Endodermal cell (in vitro differentiated cells): ENCODE measurements at regions not wholly inside any gene's neighbourhood (a gene's known extent, or its start where the extent isn't known, plus 50 kb on each side); places are given as distances from the start of the nearest gene placed in this dataset.

Experiments used
- DNase-seq: peaks from one replicate; pipeline ENCODE4 v3.0.0-alpha.2; 2017
- H3K27ac ChIP-seq: 2 replicates; pipeline ENCODE4 v1.5.1; 2013; ENCODE audit warnings: mild to moderate bottlenecking, low read depth, low read length, moderate library complexity
- H3K27me3 ChIP-seq: 2 replicates; pipeline ENCODE4 v1.6.1; 2013; ENCODE audit warnings: mild to moderate bottlenecking, low read length, moderate library complexity; ENCODE audit not compliant: insufficient read depth, control insufficient read depth, poor library complexity, severe bottlenecking
- H3K36me3 ChIP-seq: 2 replicates; pipeline ENCODE4 v1.7.0; 2013; ENCODE audit warnings: mild to moderate bottlenecking, low read length, moderate library complexity; ENCODE audit not compliant: control insufficient read depth, insufficient read depth
- H3K4me1 ChIP-seq: one replicate; pipeline ENCODE4 v1.7.0; 2013; ENCODE audit warnings: low read length; ENCODE audit not compliant: control insufficient read depth, insufficient read depth
- H3K4me3 ChIP-seq: 2 replicates; pipeline ENCODE4 v1.5.1; 2013; ENCODE audit warnings: mild to moderate bottlenecking, low read length, moderate library complexity
- H3K9ac ChIP-seq: 2 replicates; pipeline ENCODE4 v1.6.1; 2013; ENCODE audit warnings: mild to moderate bottlenecking, low read length, moderate library complexity; ENCODE audit not compliant: poor library complexity, severe bottlenecking; ENCODE audit errors: extremely low read depth
- H3K9me3 ChIP-seq: 2 replicates; pipeline ENCODE4 v1.6.1; 2013; ENCODE audit warnings: mild to moderate bottlenecking, low read length, moderate library complexity; ENCODE audit not compliant: control insufficient read depth
- H3K27ac Mint-ChIP-seq: 2 replicates; pipeline ENCODE4 v1.8.0; 2020; ENCODE audit warnings: mixed read lengths
- H3K27me3 Mint-ChIP-seq: 2 replicates; pipeline ENCODE4 v1.8.0; 2021; ENCODE audit warnings: mild to moderate bottlenecking, mixed read lengths; ENCODE audit not compliant: insufficient read depth
- H3K36me3 Mint-ChIP-seq: 2 replicates; pipeline ENCODE4 v1.8.0; 2020; ENCODE audit warnings: low read depth, mixed read lengths
- H3K4me1 Mint-ChIP-seq: 2 replicates; pipeline ENCODE4 v1.8.0; 2020; ENCODE audit warnings: mixed read lengths
- H3K4me3 Mint-ChIP-seq: 2 replicates; pipeline ENCODE4 v1.8.0; 2020; ENCODE audit warnings: mild to moderate bottlenecking, moderate library complexity, mixed read lengths
- H3K9me3 Mint-ChIP-seq: 2 replicates; pipeline ENCODE4 v1.8.0; 2020; ENCODE audit warnings: mild to moderate bottlenecking, mixed read lengths
- WGBS, 2 experiments: methylation state at CpG; one replicate each; pipeline versions ENCODE4 v1.1.5 to v1.1.7; 2013; ENCODE audit warnings: missing lambda C conversion rate in 2 of 2, mixed read lengths in 1 of 2; ENCODE audit not compliant: insufficient coverage in 1 of 2, insufficient read length in 1 of 2; 5-methylcytosine and 5-hydroxymethylcytosine counted together
- TF ChIP-seq, protein P1 (sequence below): fragments of 200-600 bp; sonication (generic); conservative IDR thresholded peaks from 2 replicates; pipeline ENCODE4 v1.5.0; 2021; ENCODE audit warnings: antibody characterized with exemption, mild to moderate bottlenecking

DNA sequence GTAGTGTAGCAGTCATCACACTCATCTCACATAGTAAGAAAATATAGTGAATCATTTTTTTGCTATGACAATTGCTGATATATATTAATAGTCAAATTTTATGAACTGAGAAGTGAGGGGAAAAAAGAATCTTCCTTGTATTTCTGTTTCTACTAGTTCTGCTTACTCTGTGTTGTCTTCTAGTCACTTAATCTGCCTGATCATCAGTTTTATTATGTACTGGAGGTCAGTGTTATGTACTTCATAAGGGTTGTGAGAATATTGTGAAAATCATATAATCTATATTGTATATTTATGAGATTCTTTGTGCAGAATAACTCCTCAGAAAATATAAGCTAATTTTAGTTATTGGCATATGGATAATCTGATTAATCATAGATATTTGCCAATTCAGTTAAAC, 546.9 kb upstream of the RIOK2 start:
- Mint-ChIP-seq H3K27me3 (no peaks in the 10 kb centered on the region), H3K36me3 (no peaks in the 10 kb centered on the region), H3K4me3 (no peak overlapping the region), H3K27ac (no peak overlapping the region), H3K4me1 (no peaks in the 10 kb centered on the region), H3K9me3 (no peaks in the 10 kb centered on the region)
- Histone ChIP-seq H3K27ac (no peak overlapping the region), H3K36me3 (no peaks in the 10 kb centered on the region), H3K9me3 (no peaks in the 10 kb centered on the region), H3K4me3 (no peak overlapping the region), H3K27me3 (no peaks in the 10 kb centered on the region), H3K4me1 (no peaks in the 10 kb centered on the region), H3K9ac (no peak overlapping the region)
- DNase-seq = no peak
- TF ChIP-seq, protein P1, sequence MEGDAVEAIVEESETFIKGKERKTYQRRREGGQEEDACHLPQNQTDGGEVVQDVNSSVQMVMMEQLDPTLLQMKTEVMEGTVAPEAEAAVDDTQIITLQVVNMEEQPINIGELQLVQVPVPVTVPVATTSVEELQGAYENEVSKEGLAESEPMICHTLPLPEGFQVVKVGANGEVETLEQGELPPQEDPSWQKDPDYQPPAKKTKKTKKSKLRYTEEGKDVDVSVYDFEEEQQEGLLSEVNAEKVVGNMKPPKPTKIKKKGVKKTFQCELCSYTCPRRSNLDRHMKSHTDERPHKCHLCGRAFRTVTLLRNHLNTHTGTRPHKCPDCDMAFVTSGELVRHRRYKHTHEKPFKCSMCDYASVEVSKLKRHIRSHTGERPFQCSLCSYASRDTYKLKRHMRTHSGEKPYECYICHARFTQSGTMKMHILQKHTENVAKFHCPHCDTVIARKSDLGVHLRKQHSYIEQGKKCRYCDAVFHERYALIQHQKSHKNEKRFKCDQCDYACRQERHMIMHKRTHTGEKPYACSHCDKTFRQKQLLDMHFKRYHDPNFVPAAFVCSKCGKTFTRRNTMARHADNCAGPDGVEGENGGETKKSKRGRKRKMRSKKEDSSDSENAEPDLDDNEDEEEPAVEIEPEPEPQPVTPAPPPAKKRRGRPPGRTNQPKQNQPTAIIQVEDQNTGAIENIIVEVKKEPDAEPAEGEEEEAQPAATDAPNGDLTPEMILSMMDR = no peak

- H3K9me3 ChIP-seq = no peaks in the 10 kb centered on the region
- Mint-ChIP-seq H3K9me3 (no peaks in the 10 kb centered on the region), H3K4me3 (no peak overlapping the region), H3K27me3 (no peaks in the 10 kb centered on the region), H3K36me3 (no peaks in the 10 kb centered on the region), H3K4me1 (no peaks in the 10 kb centered on the region), H3K27ac (no peak overlapping the region)
- no peak for DNase-seq
- no peaks in the 10 kb centered on the region for H3K36me3 ChIP-seq
- H3K27ac ChIP-seq = no peak overlapping the region
- H3K27me3 ChIP-seq = no peaks in the 10 kb centered on the region
- H3K9ac ChIP-seq = no peak overlapping the region
- 87 to 98% methylated on average over 2 of the region's 3 CpGs for WGBS, 2 experiments
- no peak overlapping the region for H3K4me3 ChIP-seq
- no peaks in the 10 kb centered on the region for H3K4me1 ChIP-seq
- TF ChIP-seq, protein P1 = no peak
Measured at GRCh38 chr5:97735209-97735608, 552.2 kb upstream of the RIOK2 start.

DNA sequence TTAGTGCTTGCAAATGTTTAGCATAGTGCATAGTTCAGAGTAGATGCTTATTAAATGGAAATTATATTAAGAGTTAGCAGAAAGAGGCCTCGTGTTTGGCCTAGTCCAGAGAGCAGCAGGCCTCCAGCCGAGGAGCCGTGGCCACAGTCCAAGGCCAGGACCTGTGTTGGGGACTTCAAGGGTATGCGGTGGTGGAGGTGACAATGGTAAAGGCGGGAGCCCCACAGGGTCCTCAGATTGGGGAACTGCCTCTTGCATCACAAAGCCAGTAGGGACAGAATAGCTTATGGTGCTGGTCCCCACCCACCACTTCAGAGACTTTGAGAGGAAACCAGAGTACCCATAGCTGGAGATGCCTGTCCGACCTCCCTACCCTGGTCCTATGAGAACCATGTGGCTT, 554.6 kb upstream of the RIOK2 start:
- Histone ChIP-seq H3K27ac (no peak overlapping the region), H3K36me3 (no peaks in the 10 kb centered on the region), H3K4me3 (no peak overlapping the region), H3K27me3 (no peaks in the 10 kb centered on the region), H3K9me3 (no peaks in the 10 kb centered on the region), H3K4me1 (no peaks in the 10 kb centered on the region), H3K9ac (no peak overlapping the region)
- no peak overlapping the region for H3K4me3 Mint-ChIP-seq
- DNase-seq = no peak
- H3K36me3 Mint-ChIP-seq = no peaks in the 10 kb centered on the region
- WGBS, 2 experiments = 89 to 97% methylated on average over 6 of the region's 6 CpGs
- H3K9me3 Mint-ChIP-seq = no peaks in the 10 kb centered on the region
- H3K27me3 Mint-ChIP-seq = no peaks in the 10 kb centered on the region
- H3K4me1 Mint-ChIP-seq = no peaks in the 10 kb centered on the region
- TF ChIP-seq, protein P1 = no peak
- H3K27ac Mint-ChIP-seq = no peak overlapping the region
